ENCODE measurements at regions not wholly inside any gene's neighbourhood (a gene's known extent, or its start where the extent isn't known, plus 50 kb on each side); places are given as distances from the start of the nearest gene placed in this dataset.

DNA sequence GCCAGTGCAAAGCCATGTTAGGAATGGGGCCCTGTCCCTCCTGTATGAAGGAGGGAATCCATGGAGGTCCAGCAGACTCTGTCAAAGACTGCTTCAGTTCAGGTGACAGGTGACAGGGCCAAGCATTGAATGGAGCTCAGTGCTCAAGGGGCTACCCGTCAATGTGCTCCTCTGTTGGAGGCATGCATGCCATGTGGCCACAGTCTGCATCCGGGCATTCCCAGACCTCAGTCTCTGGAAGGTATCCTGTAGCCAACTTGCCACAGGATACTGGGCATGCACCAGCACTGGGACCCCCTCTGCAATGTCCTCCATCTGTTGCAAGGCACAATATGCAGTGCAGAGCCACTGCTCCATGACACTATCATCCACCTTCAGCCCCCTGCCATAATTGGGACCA, 136.1 kb upstream of the GATB start:
- TF ChIP-seq, protein P1, sequence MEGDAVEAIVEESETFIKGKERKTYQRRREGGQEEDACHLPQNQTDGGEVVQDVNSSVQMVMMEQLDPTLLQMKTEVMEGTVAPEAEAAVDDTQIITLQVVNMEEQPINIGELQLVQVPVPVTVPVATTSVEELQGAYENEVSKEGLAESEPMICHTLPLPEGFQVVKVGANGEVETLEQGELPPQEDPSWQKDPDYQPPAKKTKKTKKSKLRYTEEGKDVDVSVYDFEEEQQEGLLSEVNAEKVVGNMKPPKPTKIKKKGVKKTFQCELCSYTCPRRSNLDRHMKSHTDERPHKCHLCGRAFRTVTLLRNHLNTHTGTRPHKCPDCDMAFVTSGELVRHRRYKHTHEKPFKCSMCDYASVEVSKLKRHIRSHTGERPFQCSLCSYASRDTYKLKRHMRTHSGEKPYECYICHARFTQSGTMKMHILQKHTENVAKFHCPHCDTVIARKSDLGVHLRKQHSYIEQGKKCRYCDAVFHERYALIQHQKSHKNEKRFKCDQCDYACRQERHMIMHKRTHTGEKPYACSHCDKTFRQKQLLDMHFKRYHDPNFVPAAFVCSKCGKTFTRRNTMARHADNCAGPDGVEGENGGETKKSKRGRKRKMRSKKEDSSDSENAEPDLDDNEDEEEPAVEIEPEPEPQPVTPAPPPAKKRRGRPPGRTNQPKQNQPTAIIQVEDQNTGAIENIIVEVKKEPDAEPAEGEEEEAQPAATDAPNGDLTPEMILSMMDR (IDR thresholded peaks at IDR 0.05; ENCODE audit: low read depth, low read length, poor library complexity, severe bottlenecking): no peak
- no peak for TF ChIP-seq EZH2phosphoT487 (IDR thresholded peaks at IDR 0.05; ENCODE audit: borderline replicate concordance, low read length)

Data from DOHH2 (cell line).